ENCODE measurements at regions not wholly inside any gene's neighbourhood (a gene's known extent, or its start where the extent isn't known, plus 50 kb on each side); places are given as distances from the start of the nearest gene placed in this dataset.

DNA sequence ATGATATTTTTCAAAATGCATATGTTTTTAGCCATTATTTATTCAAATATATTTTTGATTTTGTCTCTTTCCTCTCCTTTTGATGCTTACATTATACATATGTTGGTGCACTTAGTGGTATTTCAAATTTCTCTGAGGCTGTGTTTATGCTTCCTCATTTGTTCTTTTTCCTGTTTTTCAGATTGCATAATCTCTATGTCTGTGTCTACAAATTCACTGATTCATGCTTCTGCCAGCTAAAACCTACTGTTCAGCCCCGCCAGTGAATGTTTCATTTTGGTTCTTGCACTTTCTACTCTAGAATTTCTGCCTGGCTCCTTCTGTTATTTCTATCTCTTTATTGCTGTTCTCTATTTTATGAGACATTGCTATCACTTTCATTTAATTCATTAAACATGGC is 951.7 kb upstream of the CNTNAP5 start:
- FAIRE-seq = no peak
- WGBS (ENCODE audit: insufficient coverage, low coverage, missing lambda C conversion rate) = 0% methylated on average over 1 of the region's 1 CpG
- Histone ChIP-seq H3K4me3 (no peak overlapping the region), H3K9ac (ENCODE audit: insufficient read depth in 1 of 2, low read depth in 2 of 2, low read length in 2 of 2) (no peak overlapping the region), H2AFZ (ENCODE audit: low read depth, low read length) (no peak overlapping the region), H3K9me1 (ENCODE audit: control insufficient read depth, insufficient read depth, low read length) (no peaks in the 10 kb centered on the region), H3K4me1 (replicated peaks in 1 of 2; ENCODE audit: control insufficient read depth in 2 of 2, insufficient read depth in 2 of 2, low read length in 2 of 2) (no peaks in the 10 kb centered on the region), H3K79me2 (ENCODE audit: control insufficient read depth, insufficient read depth, low read length) (no peaks in the 10 kb centered on the region), H3K9me3 (replicated peaks; ENCODE audit: control insufficient read depth, insufficient read depth, low read depth, low read length) (no peaks in the 10 kb centered on the region), H3K4me2 (ENCODE audit: insufficient read depth, low read length) (no peak overlapping the region), H3K27ac (ENCODE audit: extremely low read depth, low read depth, low read length) (no peak overlapping the region), H4K20me1 (replicated peaks; ENCODE audit: control insufficient read depth, insufficient read depth, low read length) (no peaks in the 10 kb centered on the region), H3K36me3 (ENCODE audit: control insufficient read depth, insufficient read depth, low read length) (no peaks in the 10 kb centered on the region), H3K27me3 (ENCODE audit: control insufficient read depth in 2 of 2, insufficient read depth in 2 of 2, low read length in 2 of 2) (no peaks in the 10 kb centered on the region)
- ChIA-PET POLR2A (no interaction called here), CTCF (ENCODE audit: low intra/inter-chr PET ratio) (interaction anchor here (0.7 kb wide), 1 partner anchor 1794 kb away, joined by 3 read pairs; no protein-coding TSS in a partner anchor)
- no peak for DNase-seq (ENCODE audit: extremely low read depth in 1 of 4, low spot score in 3 of 4)
- TF ChIP-seq TBL1XR1 (IDR thresholded peaks at IDR 0.05; ENCODE audit: low read length in 2 of 2) (no peak), COPS2 (conservative IDR thresholded peaks at IDR 0.05) (no peak), ZNF347 (CRISPR knock-in tag; IDR thresholded peaks at IDR 0.05; ENCODE audit: low read depth) (no peak), STAT5B (CRISPR knock-in tag; IDR thresholded peaks at IDR 0.05) (no peak), NBN (IDR thresholded peaks at IDR 0.05; ENCODE audit: low read depth) (no peak), HNRNPUL1 (IDR thresholded peaks at IDR 0.05; ENCODE audit: low read length) (no peak), ZNF253 (CRISPR knock-in tag; conservative IDR thresholded peaks at IDR 0.05) (no peak), ZNF584 (CRISPR knock-in tag; IDR thresholded peaks at IDR 0.05; ENCODE audit: low read depth) (no peak), IFI16 (CRISPR knock-in tag; IDR thresholded peaks at IDR 0.05) (no peak), ZNF644 (tag; IDR thresholded peaks at IDR 0.05; ENCODE audit: low read depth) (no peak), KDM4B (IDR thresholded peaks at IDR 0.05; ENCODE audit: borderline replicate concordance in 2 of 2, low read depth in 1 of 2) (no peak)
- BruUV-seq (replicated peaks) = no TSS peak
- ATAC-seq = no peak
- in situ Hi-C loops (cut with MboI) (no loop called here), intact Hi-C loops (cut with micrococcal nuclease) (no loop called here)
